A549 (cell line): ENCODE measurements at regions not wholly inside any gene's neighbourhood (a gene's known extent, or its start where the extent isn't known, plus 50 kb on each side); places are given as distances from the start of the nearest gene placed in this dataset.

ENCODE experiments used
- EHF ChIP-seq: fragments of 250-450 bp; sonication (Bioruptor Pico); IDR thresholded peaks from 2 replicates; pipeline ENCODE4 v1.5.0; 2020; ENCODE audit warnings: mild to moderate bottlenecking
- EP300 ChIP-seq, 2 experiments: fragments of >200 bp; sonication (Bioruptor Twin); formaldehyde crosslinking; IDR thresholded peaks; 2 replicates in 1 of 2; 3 replicates in 1 of 2; pipeline ENCODE4 v1.6.1; 2016 to 2017
- ESRRA ChIP-seq: fragments of 150-350 bp; IDR thresholded peaks from 2 replicates; pipeline ENCODE4 v1.6.1; 2014; ENCODE audit warnings: mild to moderate bottlenecking, low read length, borderline replicate concordance
- PBX3 ChIP-seq: IDR thresholded peaks from 2 replicates; pipeline ENCODE4 v1.6.1; 2012
- PHF8 ChIP-seq: fragments of 200-600 bp; sonication (generic); IDR thresholded peaks from 2 replicates; pipeline ENCODE4 v1.6.1; 2016; ENCODE audit warnings: low read depth, mild to moderate bottlenecking, antibody characterized with exemption, moderate library complexity, borderline replicate concordance
- POLR2A ChIP-seq: IDR thresholded peaks from 2 replicates; pipeline ENCODE4 v1.6.1; 2012; ENCODE audit warnings: mild to moderate bottlenecking, low read length
- RAD21 ChIP-seq, 2 experiments: fragments of >200 bp in 1 of 2; sonication (Bioruptor Twin) in 1 of 2; formaldehyde crosslinking in 1 of 2; IDR thresholded peaks in 1 of 2; conservative IDR thresholded peaks in 1 of 2; 2 replicates in 1 of 2; 3 replicates in 1 of 2; pipeline ENCODE4 v1.6.1; 2012 to 2018; ENCODE audit warnings: inconsistent platforms in 1 of 2
- TP53 ChIP-seq: fragments of 250-450 bp; sonication (Bioruptor Pico); IDR thresholded peaks from 2 replicates; pipeline ENCODE4 v1.5.0; 2021; ENCODE audit warnings: mild to moderate bottlenecking, moderate library complexity
- USF2 ChIP-seq: fragments of 450-650 bp; IDR thresholded peaks from 2 replicates; pipeline ENCODE4 v1.6.1; 2014; ENCODE audit warnings: antibody characterized with exemption
- TF ChIP-seq, protein P1 (sequence below): fragments of >200 bp; sonication (Bioruptor Twin); formaldehyde crosslinking; IDR thresholded peaks from 3 replicates; pipeline ENCODE4 v1.5.1; 2016
- TF ChIP-seq, protein P2 (sequence below): fragments of 200-600 bp; sonication (generic); IDR thresholded peaks from 2 replicates; pipeline ENCODE4 v1.6.1; 2016; ENCODE audit warnings: antibody characterized with exemption, mild to moderate bottlenecking, moderate library complexity

- no peak for TF ChIP-seq PHF8
- no peak for TF ChIP-seq USF2
- TF ChIP-seq, protein P1, sequence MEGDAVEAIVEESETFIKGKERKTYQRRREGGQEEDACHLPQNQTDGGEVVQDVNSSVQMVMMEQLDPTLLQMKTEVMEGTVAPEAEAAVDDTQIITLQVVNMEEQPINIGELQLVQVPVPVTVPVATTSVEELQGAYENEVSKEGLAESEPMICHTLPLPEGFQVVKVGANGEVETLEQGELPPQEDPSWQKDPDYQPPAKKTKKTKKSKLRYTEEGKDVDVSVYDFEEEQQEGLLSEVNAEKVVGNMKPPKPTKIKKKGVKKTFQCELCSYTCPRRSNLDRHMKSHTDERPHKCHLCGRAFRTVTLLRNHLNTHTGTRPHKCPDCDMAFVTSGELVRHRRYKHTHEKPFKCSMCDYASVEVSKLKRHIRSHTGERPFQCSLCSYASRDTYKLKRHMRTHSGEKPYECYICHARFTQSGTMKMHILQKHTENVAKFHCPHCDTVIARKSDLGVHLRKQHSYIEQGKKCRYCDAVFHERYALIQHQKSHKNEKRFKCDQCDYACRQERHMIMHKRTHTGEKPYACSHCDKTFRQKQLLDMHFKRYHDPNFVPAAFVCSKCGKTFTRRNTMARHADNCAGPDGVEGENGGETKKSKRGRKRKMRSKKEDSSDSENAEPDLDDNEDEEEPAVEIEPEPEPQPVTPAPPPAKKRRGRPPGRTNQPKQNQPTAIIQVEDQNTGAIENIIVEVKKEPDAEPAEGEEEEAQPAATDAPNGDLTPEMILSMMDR, result no peak
- no peak for TF ChIP-seq ESRRA
- no peak for TF ChIP-seq TP53 (CRISPR knock-in tag)
- TF ChIP-seq EHF (CRISPR knock-in tag), result no peak
- no peak for TF ChIP-seq EP300 (IDR thresholded peaks at IDR 0.05)
- no peak for TF ChIP-seq RAD21 (conservative IDR thresholded peaks at IDR 0.05 in 1 of 2, IDR thresholded peaks at IDR 0.05 in 1 of 2)
- TF ChIP-seq PBX3, result no peak
- TF ChIP-seq, protein P2, sequence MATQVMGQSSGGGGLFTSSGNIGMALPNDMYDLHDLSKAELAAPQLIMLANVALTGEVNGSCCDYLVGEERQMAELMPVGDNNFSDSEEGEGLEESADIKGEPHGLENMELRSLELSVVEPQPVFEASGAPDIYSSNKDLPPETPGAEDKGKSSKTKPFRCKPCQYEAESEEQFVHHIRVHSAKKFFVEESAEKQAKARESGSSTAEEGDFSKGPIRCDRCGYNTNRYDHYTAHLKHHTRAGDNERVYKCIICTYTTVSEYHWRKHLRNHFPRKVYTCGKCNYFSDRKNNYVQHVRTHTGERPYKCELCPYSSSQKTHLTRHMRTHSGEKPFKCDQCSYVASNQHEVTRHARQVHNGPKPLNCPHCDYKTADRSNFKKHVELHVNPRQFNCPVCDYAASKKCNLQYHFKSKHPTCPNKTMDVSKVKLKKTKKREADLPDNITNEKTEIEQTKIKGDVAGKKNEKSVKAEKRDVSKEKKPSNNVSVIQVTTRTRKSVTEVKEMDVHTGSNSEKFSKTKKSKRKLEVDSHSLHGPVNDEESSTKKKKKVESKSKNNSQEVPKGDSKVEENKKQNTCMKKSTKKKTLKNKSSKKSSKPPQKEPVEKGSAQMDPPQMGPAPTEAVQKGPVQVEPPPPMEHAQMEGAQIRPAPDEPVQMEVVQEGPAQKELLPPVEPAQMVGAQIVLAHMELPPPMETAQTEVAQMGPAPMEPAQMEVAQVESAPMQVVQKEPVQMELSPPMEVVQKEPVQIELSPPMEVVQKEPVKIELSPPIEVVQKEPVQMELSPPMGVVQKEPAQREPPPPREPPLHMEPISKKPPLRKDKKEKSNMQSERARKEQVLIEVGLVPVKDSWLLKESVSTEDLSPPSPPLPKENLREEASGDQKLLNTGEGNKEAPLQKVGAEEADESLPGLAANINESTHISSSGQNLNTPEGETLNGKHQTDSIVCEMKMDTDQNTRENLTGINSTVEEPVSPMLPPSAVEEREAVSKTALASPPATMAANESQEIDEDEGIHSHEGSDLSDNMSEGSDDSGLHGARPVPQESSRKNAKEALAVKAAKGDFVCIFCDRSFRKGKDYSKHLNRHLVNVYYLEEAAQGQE, result no peak
- TF ChIP-seq POLR2A, result no peak
Measured at GRCh38 chr20:40913224-40914185, 115.1 kb upstream of the TOP1 start.
